ENCODE measurements at regions not wholly inside any gene's neighbourhood (a gene's known extent, or its start where the extent isn't known, plus 50 kb on each side); places are given as distances from the start of the nearest gene placed in this dataset.

DNA sequence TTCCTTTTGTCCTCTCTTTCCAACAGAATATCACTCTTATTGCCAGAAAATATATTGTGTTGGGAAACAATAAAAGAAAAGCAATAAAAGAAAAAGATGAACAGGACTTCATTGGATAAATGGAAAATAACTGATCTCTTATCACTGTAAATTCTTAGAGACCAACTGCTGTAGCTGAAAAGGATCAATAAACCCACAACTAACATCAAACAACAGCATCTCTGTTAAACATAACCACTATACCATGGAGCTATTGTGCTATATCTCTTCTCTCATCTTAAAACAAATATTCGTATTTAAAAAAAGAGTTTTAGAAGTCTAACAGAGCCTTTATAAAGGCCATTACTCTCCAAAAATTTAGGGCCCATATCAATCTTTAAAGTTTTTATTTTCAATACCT is 502.4 kb downstream of the TMEM232 start:
- TF ChIP-seq, protein P1, sequence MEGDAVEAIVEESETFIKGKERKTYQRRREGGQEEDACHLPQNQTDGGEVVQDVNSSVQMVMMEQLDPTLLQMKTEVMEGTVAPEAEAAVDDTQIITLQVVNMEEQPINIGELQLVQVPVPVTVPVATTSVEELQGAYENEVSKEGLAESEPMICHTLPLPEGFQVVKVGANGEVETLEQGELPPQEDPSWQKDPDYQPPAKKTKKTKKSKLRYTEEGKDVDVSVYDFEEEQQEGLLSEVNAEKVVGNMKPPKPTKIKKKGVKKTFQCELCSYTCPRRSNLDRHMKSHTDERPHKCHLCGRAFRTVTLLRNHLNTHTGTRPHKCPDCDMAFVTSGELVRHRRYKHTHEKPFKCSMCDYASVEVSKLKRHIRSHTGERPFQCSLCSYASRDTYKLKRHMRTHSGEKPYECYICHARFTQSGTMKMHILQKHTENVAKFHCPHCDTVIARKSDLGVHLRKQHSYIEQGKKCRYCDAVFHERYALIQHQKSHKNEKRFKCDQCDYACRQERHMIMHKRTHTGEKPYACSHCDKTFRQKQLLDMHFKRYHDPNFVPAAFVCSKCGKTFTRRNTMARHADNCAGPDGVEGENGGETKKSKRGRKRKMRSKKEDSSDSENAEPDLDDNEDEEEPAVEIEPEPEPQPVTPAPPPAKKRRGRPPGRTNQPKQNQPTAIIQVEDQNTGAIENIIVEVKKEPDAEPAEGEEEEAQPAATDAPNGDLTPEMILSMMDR (IDR thresholded peaks at IDR 0.05) = no peak
- TF ChIP-seq, protein P2, sequence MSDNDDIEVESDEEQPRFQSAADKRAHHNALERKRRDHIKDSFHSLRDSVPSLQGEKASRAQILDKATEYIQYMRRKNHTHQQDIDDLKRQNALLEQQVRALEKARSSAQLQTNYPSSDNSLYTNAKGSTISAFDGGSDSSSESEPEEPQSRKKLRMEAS (IDR thresholded peaks at IDR 0.05) = no peak
- TF ChIP-seq JUNB (IDR thresholded peaks at IDR 0.05) = no peak
